ENCODE measurements at regions not wholly inside any gene's neighbourhood (a gene's known extent, or its start where the extent isn't known, plus 50 kb on each side); places are given as distances from the start of the nearest gene placed in this dataset.

GRCh38 chrX:138534410-138534809 is 177.1 kb downstream of the FGF13 start:
- Histone ChIP-seq H3K79me1 (ENCODE audit: insufficient read depth, low read depth, low read length, poor library complexity, severe bottlenecking) (no peaks in the 10 kb centered on the region), H3K4me2 (ENCODE audit: insufficient read depth, insufficient read length, low read length) (no peak overlapping the region), H4K8ac (replicated peaks; ENCODE audit: insufficient read length, low read depth, low read length) (no peak overlapping the region), H3K27me3 (ENCODE audit: insufficient read depth, low read length) (no peaks in the 10 kb centered on the region), H3K14ac (ENCODE audit: insufficient read depth, low read length) (no peak overlapping the region), H2BK15ac (ENCODE audit: low read depth, low read length) (no peak overlapping the region), H2BK12ac (ENCODE audit: insufficient read length, low read depth, low read length) (no peak overlapping the region), H2BK120ac (ENCODE audit: low read depth, low read length, poor library complexity, severe bottlenecking) (no peak overlapping the region), H3K23me2 (ENCODE audit: insufficient read length, low read depth, low read length, poor library complexity, severe bottlenecking) (no peaks in the 10 kb centered on the region), H3K9me3 (ENCODE audit: control insufficient read depth, low read depth, low read length) (no peaks in the 10 kb centered on the region), H2BK20ac (ENCODE audit: low read depth, low read length, poor library complexity, severe bottlenecking) (no peak overlapping the region), H3K27ac (ENCODE audit: insufficient read length, low read depth, low read length) (no peak overlapping the region), H3K4ac (ENCODE audit: low read depth, low read length) (no peak overlapping the region), H2AK5ac (ENCODE audit: insufficient read length, low read length) (no peak overlapping the region), H4K91ac (ENCODE audit: insufficient read length, low read depth, low read length) (no peak overlapping the region), H3K9ac (ENCODE audit: extremely low read depth, insufficient read length, low read length) (no peak overlapping the region), H3K79me2 (ENCODE audit: insufficient read depth, low read length) (no peaks in the 10 kb centered on the region), H2BK5ac (ENCODE audit: insufficient read length, low read length) (no peak overlapping the region), H2AFZ (ENCODE audit: low read length) (no peak overlapping the region), H3T11ph (ENCODE audit: low read length) (no peak overlapping the region), H3K56ac (ENCODE audit: insufficient read length, low read depth, low read length) (no peak overlapping the region), H4K20me1 (ENCODE audit: control insufficient read depth, insufficient read depth, insufficient read length) (no peaks in the 10 kb centered on the region), H3K18ac (ENCODE audit: insufficient read length, low read depth, low read length) (no peak overlapping the region), H4K5ac (ENCODE audit: insufficient read length, low read depth, low read length) (no peak overlapping the region), H3K23ac (ENCODE audit: insufficient read length, low read depth, low read length) (no peak overlapping the region), H3K4me1 (ENCODE audit: insufficient read depth, low read length) (no peaks in the 10 kb centered on the region)
- Mint-ChIP-seq H3K36me3 (ENCODE audit: insufficient read depth in 1 of 3, low read depth in 3 of 3) (peaks cover 0 to 3% (median 0%) of the 10 kb centered on the region in 3 experiments; a peak in 1 of 7 replicates), H3K4me1 (no peaks in the 10 kb centered on the region), H3K27ac (peak overlapping the region in 1 of 3 experiments; percentile 60; a peak in 2 of 7 replicates), H3K4me3 (no peak overlapping the region), H3K9me3 (peaks cover 0 to 26% of the 10 kb centered on the region in 2 experiments; a peak in 1 of 5 replicates), H3K27me3 (ENCODE audit: low read depth) (peaks cover 2% of the 10 kb centered on the region; the same call in 1 of the 2 replicates)
- WGBS (ENCODE audit: extremely low coverage, insufficient read length, low lambda C conversion rate): no CpG with 5 or more reads among the region's 2 CpGs
- DNase-seq: no peak
- no peak for TF ChIP-seq CTCF (conservative IDR thresholded peaks at IDR 0.05)

Measured in H9 (cell line).